ENCODE measurements at regions not wholly inside any gene's neighbourhood (a gene's known extent, or its start where the extent isn't known, plus 50 kb on each side); places are given as distances from the start of the nearest gene placed in this dataset.

DNA sequence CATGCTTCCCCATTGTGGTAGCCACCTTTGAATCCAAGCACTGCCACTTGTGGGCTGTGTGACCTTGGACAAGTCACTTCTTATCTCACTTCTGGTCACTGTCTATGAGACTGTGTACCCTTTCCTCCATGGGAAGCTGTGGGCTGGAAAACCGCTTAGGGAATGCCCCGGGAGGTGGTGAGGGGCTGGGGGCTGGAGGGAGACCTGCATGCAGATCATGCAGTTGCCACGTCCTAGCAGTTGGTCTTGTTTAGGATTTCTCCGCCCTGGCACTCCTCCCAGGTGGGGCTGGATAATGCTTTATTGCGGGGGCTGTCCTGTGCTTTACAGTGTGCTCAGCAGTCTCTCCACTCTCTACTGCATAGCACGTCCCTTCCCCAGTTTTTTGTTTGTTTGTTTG, 62.9 kb upstream of the OPN4 start:
- Histone ChIP-seq H3K36me3 (ENCODE audit: control insufficient read depth in 1 of 2, insufficient read depth in 2 of 2, low read length in 2 of 2) (no peaks in the 10 kb centered on the region), H4K20me1 (ENCODE audit: insufficient read depth) (no peaks in the 10 kb centered on the region), H3K9ac (ENCODE audit: low read length) (no peak overlapping the region), H3K4me3 (replicated peaks in 1 of 2; ENCODE audit: low read depth in 1 of 2, low read length in 2 of 2) (no peak overlapping the region), H3K79me2 (ENCODE audit: insufficient read depth, low read length) (no peaks in the 10 kb centered on the region), H3K9me2 (ENCODE audit: insufficient read depth) (no peaks in the 10 kb centered on the region), H3K4me2 (ENCODE audit: low read length) (no peak overlapping the region), H3K4me1 (ENCODE audit: control insufficient read depth in 1 of 2, insufficient read depth in 2 of 2, low read length in 2 of 2) (peaks cover 0 to 12% of the 10 kb centered on the region in 2 experiments; a peak in 1 of 4 replicates), H3K9me3 (ENCODE audit: control insufficient read depth in 1 of 2, insufficient read depth in 1 of 2, low read depth in 1 of 2, low read length in 2 of 2) (no peaks in the 10 kb centered on the region), H3K27me3 (ENCODE audit: insufficient read depth, low read length) (no peaks in the 10 kb centered on the region), H2AFZ (ENCODE audit: low read depth, low read length, poor library complexity, severe bottlenecking) (no peak overlapping the region), H3K27ac (ENCODE audit: low read depth, low read length) (no peak overlapping the region)
- DNase-seq (ENCODE audit: low read depth, low spot score) (no peak), ATAC-seq (no peak)
- intact Hi-C loops (cut with micrococcal nuclease): loop anchor here (10.0 kb wide), 1 partner anchor 303 kb away; no protein-coding TSS in a partner anchor
- no peak for TF ChIP-seq ELF1 (IDR thresholded peaks at IDR 0.05; ENCODE audit: borderline replicate concordance, low read depth)
- TF ChIP-seq, protein P1, sequence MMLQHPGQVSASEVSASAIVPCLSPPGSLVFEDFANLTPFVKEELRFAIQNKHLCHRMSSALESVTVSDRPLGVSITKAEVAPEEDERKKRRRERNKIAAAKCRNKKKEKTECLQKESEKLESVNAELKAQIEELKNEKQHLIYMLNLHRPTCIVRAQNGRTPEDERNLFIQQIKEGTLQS (IDR thresholded peaks at IDR 0.05): no peak
- no peak for TF ChIP-seq JUND (IDR thresholded peaks at IDR 0.05)
- ChIA-PET RAD21 (ENCODE audit: low non-redundant PET in 1 of 2, low total read pairs in 2 of 2, uncharacterized antibody in 2 of 2, unreplicated experiment in 2 of 2) (no interaction called here), POLR2A (no interaction called here), CTCF (interaction anchor here (1.7 kb wide), 1 partner anchor 93 kb away, joined by 9 read pairs; no protein-coding TSS in a partner anchor)
- no TSS peak for BruUV-seq (replicated peaks)

DNA sequence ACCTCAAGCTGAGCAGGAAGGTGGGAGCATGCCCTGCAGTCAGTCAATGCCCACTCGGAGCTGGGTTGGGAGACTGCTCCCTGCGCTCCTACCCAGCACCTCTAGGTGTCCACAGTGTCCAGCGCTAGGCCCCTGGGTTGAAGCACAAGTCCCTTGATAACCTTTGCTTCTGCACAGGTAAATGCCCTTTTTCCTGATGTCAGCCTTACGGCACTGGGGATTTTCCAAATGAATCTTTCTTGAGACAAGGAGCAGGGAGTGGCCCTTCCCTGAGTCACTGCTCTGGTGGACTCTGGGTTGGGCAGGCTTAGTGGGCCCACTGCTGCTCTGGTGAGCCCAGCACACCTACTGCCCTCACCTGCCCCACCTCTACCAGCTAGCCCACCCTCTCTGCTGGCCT, 61.9 kb upstream of the OPN4 start:
- DNase-seq (ENCODE audit: low read depth, low spot score) (no peak), ATAC-seq (peak; percentile 84)
- H3K36me3 ChIP-seq (ENCODE audit: control insufficient read depth in 1 of 2, insufficient read depth in 2 of 2, low read length in 2 of 2): no peaks in the 10 kb centered on the region
- intact Hi-C loops (cut with micrococcal nuclease): loop anchor here (2.0 to 10.0 kb wide), 2 partner anchors 96 to 302 kb away; no protein-coding TSS in a partner anchor
- H3K79me2 ChIP-seq (ENCODE audit: insufficient read depth, low read length): no peaks in the 10 kb centered on the region
- no peak overlapping the region for H3K4me3 ChIP-seq (replicated peaks in 1 of 2; ENCODE audit: low read depth in 1 of 2, low read length in 2 of 2)
- BruUV-seq (replicated peaks): no TSS peak
- H3K27ac ChIP-seq (ENCODE audit: low read depth, low read length): no peak overlapping the region
- POLR2A ChIA-PET: no interaction called here
- TF ChIP-seq, protein P2, sequence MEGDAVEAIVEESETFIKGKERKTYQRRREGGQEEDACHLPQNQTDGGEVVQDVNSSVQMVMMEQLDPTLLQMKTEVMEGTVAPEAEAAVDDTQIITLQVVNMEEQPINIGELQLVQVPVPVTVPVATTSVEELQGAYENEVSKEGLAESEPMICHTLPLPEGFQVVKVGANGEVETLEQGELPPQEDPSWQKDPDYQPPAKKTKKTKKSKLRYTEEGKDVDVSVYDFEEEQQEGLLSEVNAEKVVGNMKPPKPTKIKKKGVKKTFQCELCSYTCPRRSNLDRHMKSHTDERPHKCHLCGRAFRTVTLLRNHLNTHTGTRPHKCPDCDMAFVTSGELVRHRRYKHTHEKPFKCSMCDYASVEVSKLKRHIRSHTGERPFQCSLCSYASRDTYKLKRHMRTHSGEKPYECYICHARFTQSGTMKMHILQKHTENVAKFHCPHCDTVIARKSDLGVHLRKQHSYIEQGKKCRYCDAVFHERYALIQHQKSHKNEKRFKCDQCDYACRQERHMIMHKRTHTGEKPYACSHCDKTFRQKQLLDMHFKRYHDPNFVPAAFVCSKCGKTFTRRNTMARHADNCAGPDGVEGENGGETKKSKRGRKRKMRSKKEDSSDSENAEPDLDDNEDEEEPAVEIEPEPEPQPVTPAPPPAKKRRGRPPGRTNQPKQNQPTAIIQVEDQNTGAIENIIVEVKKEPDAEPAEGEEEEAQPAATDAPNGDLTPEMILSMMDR (IDR thresholded peaks at IDR 0.05 in 2 of 3, conservative IDR thresholded peaks at IDR 0.05 in 1 of 3; ENCODE audit: borderline replicate concordance in 1 of 3, insufficient read depth in 1 of 3, low read depth in 2 of 3, low read length in 2 of 3): peak; percentile 34 to 44 (median 43); a peak in 5 of 6 replicates
- no peak for TF ChIP-seq YY1 (IDR thresholded peaks at IDR 0.05; ENCODE audit: extremely low read depth, insufficient replicate concordance, low read depth, low read length)
- TF ChIP-seq RAD21 (IDR thresholded peaks at IDR 0.05; ENCODE audit: low read depth): peak; percentile 79
- no peak for TF ChIP-seq EZH2 (IDR thresholded peaks at IDR 0.05)
- no peak for TF ChIP-seq CBX3 (IDR thresholded peaks at IDR 0.05; ENCODE audit: low read depth)
- TF ChIP-seq SIN3A (IDR thresholded peaks at IDR 0.05; ENCODE audit: low read depth): no peak
- no peak for TF ChIP-seq JUND (IDR thresholded peaks at IDR 0.05)
- TF ChIP-seq, protein P1 (IDR thresholded peaks at IDR 0.05): no peak
- no peaks in the 10 kb centered on the region for H3K9me2 ChIP-seq (ENCODE audit: insufficient read depth)
- no peaks in the 10 kb centered on the region for H4K20me1 ChIP-seq (ENCODE audit: insufficient read depth)
- no peaks in the 10 kb centered on the region for H3K9me3 ChIP-seq (ENCODE audit: control insufficient read depth in 1 of 2, insufficient read depth in 1 of 2, low read depth in 1 of 2, low read length in 2 of 2)
- no peak overlapping the region for H2AFZ ChIP-seq (ENCODE audit: low read depth, low read length, poor library complexity, severe bottlenecking)
- RAD21 ChIA-PET (ENCODE audit: low non-redundant PET in 1 of 2, low total read pairs in 2 of 2, uncharacterized antibody in 2 of 2, unreplicated experiment in 2 of 2): no interaction called here
- H3K9ac ChIP-seq (ENCODE audit: low read length): no peak overlapping the region
- CTCF ChIA-PET: interaction anchor here (0.8 to 1.7 kb wide), 4 partner anchors 90 to 377 kb away, joined by 3 to 9 read pairs (median 4); no protein-coding TSS in a partner anchor
- no peak overlapping the region; the same call in 1 of the 2 replicates for H3K4me2 ChIP-seq (ENCODE audit: low read length)
- no peaks in the 10 kb centered on the region for H3K27me3 ChIP-seq (ENCODE audit: insufficient read depth, low read length)
- peaks cover 0 to 12% of the 10 kb centered on the region in 2 experiments; a peak in 1 of 4 replicates for H3K4me1 ChIP-seq (ENCODE audit: control insufficient read depth in 1 of 2, insufficient read depth in 2 of 2, low read length in 2 of 2)

Measured in HCT116 (cell line).